GM12873 (cell line): ENCODE measurements at regions not wholly inside any gene's neighbourhood (a gene's known extent, or its start where the extent isn't known, plus 50 kb on each side); places are given as distances from the start of the nearest gene placed in this dataset.

Experiments used
- CTCF ChIP-seq: IDR thresholded peaks from 2 replicates; pipeline ENCODE4 v1.5.1; 2012; ENCODE audit warnings: low read depth, mild to moderate bottlenecking, moderate library complexity, low read length, control low read depth; ENCODE audit not compliant: insufficient read depth; ENCODE audit errors: missing control alignments

GRCh38 chr9:700365-701282 is 140.9 kb upstream of the DMRT1 start:
- no peak for TF ChIP-seq CTCF

GRCh38 chr9:703392-703791 is 138.1 kb upstream of the DMRT1 start:
- no peak for TF ChIP-seq CTCF

GRCh38 chr9:706073-706472 is 135.4 kb upstream of the DMRT1 start:
- no peak for TF ChIP-seq CTCF

- TF ChIP-seq CTCF: no peak
These were observed 134.7 kb upstream of the DMRT1 start for GRCh38 chr9:706606-707459.

GRCh38 chr9:708182-708550 is 133.3 kb upstream of the DMRT1 start:
- no peak for TF ChIP-seq CTCF

- TF ChIP-seq CTCF: no peak
These were observed 132.7 kb upstream of the DMRT1 start for GRCh38 chr9:708551-709432.
